GM18867 (cell line): ENCODE measurements at regions not wholly inside any gene's neighbourhood (a gene's known extent, or its start where the extent isn't known, plus 50 kb on each side); places are given as distances from the start of the nearest gene placed in this dataset.
A peak's percentile ranks its signal among the peaks of the same experiment; 100 is the strongest.

Experiments used
- ATAC-seq: cut with Tn5 transposase; IDR thresholded peaks from one replicate; pipeline ENCODE4 v1.9.1; 2021; ENCODE audit warnings: mild to moderate bottlenecking, moderate library complexity; ENCODE audit not compliant: unreplicated experiment

DNA sequence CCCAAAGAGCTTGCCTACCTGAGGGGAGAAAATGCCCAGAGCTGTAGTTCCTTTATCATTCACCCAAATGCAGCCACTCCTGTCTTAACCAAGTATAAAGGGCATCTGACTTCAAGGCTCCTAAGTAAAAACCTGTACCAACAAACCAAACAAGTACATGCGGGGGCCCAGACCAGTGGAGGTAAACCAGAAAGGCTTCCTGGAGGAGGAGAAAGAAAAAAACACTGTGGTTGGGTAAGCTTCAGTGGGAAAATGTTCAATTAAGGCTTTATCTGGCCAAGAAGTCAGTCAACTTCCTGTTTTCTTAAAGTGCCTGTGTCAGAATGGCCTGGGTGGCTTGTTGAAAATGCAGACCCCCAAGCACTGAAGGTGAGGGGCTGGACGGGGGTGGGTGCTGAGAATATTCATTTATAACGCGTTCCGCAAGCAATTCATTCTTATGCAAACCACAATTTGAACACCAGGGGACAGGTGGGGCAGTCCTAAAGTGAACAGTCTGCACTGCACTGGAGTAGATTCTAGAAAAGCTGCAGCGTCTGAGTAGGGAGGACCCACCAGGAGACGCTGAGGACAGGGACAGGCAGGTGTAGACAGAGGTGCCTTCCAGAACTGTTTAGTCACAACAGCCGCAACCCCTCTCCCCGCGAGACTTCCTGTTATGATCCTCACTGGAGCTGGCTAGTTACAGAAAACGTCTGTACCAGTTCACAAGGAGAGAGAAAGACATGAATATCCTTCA lies 467.1 kb downstream of the SOX9 start:
- ATAC-seq: no peak

DNA sequence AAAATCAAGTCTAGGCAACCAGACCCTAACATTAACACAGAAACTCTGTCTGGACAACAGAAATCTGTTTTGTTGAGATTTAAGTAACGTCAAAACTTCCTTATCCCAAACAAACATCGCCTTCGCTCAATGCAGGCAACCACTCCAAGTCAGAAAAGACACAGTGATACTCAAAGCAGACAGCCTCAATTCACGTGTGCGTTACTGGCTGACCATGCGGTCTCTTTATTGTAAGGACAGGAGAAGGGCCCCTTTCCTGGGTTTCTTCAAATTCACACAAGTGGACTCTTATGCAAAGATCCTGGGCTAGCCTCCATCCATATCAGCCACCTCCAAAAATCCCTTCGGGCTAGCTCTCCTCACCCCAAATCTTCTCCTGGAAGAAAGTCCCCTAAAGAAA lies 467.7 kb downstream of the SOX9 start:
- no peak for ATAC-seq

DNA sequence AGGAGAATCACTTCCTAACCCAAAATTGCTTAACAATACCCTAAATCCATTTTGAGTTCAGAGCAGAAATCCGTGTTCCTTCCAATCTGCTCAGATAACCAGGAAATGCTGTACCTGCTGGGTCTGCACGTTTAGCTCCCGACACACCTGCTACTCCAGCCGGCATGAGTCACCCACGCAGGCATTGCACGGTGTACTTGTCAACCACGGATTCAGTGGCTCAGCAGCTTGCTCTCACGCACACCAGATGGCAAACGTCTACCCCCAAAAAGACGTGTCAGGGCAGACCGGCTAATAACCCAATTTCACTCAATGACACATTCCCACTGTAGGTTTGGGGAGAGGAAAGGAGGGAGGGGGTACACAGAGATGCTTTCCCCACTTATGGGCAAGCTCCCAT lies 468.1 kb downstream of the SOX9 start:
- peak; percentile 43 for ATAC-seq

- no peak for ATAC-seq
These were observed 469.6 kb downstream of the SOX9 start for GRCh38 chr17:72590382-72590781.

DNA sequence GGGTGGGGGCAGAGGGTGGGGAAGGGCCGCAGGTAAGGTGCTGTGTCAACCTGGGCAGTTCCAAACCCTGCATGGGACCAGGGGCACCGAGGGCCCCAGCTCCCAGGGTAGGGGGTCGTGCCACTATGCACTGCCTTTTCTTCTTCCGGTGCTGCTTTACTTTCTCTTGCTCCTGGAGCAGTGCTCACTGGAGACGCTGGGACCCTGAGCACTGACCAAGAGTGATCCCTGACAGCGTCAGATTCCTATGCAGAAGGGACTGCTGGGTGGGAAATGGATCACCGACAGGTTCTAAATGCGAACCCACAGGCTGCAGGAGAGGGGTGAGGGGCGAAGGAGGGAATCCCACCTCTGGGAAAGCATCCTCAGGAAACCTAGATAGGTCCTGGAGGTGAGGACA lies 470.1 kb downstream of the SOX9 start:
- no peak for ATAC-seq

DNA sequence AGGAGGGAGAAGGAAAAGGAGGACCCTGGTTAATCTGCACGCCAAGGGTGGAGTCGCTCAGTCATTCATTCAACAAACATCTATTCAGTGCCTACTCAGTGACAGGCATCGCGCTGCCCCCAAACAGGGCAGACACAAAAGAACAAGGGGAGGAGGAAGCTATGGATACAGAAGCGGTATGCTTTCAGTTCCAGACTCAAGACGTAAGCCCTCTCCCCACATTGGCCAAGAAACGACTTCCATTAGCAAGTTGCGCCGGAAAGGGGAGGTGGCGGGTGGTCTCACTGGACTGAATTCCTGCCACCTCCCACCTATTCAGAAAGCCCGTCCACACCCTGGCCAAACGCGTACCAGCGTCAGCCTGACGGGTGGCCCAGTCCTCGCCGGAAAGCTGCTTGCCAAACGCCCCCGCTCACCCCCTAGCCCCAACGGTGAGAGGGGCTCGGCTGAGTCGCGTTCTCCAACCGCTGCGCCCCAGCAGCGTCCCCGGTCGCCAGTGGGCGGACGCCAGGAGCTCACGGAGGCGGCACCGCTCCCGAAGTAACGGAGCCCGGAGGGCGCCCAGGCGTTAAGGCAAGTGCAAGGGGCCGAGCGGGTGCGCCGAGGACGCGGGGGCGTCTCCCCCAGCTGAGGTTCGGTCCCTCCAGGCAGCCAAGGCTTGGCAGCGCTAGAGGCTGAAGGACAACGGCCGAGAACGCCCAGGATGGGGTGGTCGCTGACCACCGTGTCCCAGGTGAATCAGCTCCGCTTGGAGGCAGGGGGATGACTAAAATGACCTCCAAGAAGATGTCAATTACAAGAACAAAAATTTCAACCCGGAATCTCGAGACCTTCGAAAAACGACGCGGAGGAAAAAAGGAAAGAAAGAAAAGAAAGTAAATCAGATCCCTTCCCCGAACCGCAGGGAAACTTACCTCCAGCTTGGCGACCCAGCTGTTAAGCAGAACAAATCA lies 470.7 kb downstream of the SOX9 start:
- ATAC-seq: no peak

GRCh38 chr17:72592242-72592966 lies 471.6 kb downstream of the SOX9 start:
- no peak for ATAC-seq

DNA sequence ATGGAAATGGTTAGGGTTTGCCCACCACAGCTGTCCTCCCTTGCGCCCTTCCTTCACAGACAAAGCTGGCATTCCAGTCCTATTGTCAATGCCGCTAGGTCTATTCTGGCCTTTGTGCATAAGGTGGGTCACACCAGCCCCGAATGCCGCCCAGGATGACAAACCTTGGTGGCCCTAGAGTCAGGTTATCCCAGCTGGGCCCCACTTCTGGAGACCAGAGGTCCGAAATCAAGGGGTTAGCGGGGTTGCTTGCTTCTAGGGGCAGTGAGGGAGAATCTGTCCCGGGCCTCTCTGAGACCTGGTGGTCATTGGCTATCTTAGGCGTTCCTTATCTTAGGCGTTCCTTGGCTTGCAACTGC lies 472.1 kb downstream of the SOX9 start:
- ATAC-seq: no peak

GRCh38 chr17:72594248-72594647 lies 473.4 kb downstream of the SOX9 start:
- ATAC-seq: no peak
